ENCODE measurements at regions not wholly inside any gene's neighbourhood (a gene's known extent, or its start where the extent isn't known, plus 50 kb on each side); places are given as distances from the start of the nearest gene placed in this dataset.

DNA sequence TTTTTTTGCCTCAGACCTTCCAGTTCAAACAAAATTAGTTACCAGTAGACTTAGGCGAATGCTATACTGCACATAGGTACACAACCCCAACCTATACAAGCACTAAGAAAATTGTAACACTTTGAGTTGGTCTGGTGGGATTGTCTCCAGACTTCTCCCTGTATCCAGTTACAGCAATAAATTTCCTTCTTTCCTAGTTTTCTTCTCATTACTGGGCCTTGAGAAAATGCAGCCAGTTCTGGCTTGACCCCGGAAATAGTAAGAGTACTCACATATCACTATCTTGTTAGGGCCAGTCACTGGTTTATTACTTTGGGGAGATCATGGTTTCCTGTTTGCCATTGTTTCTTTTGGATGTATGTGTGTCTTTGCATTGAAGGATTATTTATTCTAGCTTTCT is 868.4 kb downstream of the DIPK2A start:
- TF ChIP-seq CTCF (IDR thresholded peaks at IDR 0.05) (no peak), ZFX (IDR thresholded peaks at IDR 0.05; ENCODE audit: borderline replicate concordance) (no peak)

All from 22Rv1 (cell line).